HG03342 (cell line): ENCODE measurements at regions not wholly inside any gene's neighbourhood (a gene's known extent, or its start where the extent isn't known, plus 50 kb on each side); places are given as distances from the start of the nearest gene placed in this dataset.

Experiments
- ATAC-seq: cut with Tn5 transposase; IDR thresholded peaks from one replicate; pipeline ENCODE4 v1.9.1; 2021; ENCODE audit warnings: mild to moderate bottlenecking, moderate library complexity; ENCODE audit not compliant: unreplicated experiment

DNA sequence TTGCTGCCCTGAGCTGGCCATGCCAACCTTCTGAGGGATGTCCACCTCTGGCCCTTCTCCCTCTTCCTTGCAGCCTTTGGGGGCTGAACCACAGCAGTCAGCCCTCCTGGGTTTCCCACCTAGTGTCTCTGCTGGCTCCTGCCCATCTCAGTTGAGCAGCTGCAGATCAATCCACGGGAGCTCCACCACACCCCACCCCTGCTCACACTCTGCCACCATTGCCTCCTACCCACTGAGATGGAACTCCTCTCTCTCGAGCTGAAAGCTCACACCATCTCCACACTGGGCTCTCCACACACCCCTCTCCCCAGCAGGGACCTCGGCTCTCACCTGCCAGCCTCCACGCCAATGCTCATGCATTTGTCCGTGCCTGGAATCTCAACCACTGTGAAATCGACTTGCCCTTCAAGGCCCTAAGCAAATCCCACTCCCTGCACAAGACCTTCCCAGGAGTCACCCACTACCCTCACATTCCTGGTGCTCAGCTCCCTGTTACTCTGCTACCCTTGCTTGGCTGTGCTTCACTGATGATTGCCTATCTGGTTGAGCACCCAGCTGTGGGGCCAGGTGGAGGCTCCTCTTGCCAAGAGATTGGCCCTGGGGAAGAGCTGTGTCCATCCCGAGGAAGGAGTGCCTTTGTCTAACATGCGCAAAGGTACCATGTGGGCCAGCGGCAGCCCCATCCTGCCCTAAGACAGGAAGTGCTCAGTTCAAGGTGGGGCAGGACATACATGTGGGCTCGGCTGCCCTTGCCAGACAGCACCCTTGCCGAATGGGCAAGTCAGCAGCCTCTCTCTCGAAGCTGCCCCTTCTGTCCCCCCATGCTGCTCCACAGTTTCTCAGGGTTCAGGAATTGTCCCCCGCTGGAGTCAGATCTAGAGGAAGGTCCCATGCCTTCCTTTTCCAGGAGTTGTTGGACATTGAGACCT, 208.7 kb downstream of the CYP26B1 start:
- ATAC-seq, result no peak

DNA sequence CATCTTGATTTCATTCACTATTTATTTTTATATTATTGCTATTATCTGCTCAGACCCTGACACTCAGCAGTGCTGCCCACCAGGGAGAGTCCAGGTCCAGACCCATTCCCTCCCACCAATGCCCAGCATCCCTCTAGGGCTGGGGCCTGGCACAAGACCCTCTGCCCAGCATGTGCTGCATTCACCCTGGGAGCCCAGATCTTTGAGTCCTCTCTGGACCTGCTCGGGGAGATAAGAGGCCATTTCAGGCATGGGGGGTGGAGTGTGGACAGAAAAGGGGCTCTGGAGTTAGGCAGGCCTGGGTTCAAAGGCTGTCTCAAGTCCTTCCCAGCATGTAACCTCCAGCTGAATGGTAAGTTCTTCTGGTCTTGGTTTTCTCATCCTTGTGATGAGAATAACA, 209.6 kb downstream of the CYP26B1 start:
- ATAC-seq, result no peak

DNA sequence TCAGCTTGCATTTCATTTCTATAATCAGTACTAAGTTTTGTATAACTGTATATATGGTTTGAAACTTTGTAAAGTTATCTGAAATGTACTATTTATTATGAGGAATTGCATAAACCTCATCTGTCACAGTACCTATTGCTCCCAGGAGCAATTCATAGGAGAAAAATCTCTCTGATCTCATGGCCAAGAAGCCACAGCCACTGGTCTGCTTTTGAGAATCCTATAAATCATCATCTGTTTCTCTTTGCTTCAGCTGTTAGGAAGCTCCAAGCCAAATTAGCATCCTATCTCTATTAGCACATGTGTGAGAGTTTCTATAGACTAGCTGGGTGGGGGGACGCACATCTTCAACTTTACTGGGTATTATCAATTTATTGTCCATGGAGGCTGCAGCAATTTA, 210.3 kb downstream of the CYP26B1 start:
- no peak for ATAC-seq

DNA sequence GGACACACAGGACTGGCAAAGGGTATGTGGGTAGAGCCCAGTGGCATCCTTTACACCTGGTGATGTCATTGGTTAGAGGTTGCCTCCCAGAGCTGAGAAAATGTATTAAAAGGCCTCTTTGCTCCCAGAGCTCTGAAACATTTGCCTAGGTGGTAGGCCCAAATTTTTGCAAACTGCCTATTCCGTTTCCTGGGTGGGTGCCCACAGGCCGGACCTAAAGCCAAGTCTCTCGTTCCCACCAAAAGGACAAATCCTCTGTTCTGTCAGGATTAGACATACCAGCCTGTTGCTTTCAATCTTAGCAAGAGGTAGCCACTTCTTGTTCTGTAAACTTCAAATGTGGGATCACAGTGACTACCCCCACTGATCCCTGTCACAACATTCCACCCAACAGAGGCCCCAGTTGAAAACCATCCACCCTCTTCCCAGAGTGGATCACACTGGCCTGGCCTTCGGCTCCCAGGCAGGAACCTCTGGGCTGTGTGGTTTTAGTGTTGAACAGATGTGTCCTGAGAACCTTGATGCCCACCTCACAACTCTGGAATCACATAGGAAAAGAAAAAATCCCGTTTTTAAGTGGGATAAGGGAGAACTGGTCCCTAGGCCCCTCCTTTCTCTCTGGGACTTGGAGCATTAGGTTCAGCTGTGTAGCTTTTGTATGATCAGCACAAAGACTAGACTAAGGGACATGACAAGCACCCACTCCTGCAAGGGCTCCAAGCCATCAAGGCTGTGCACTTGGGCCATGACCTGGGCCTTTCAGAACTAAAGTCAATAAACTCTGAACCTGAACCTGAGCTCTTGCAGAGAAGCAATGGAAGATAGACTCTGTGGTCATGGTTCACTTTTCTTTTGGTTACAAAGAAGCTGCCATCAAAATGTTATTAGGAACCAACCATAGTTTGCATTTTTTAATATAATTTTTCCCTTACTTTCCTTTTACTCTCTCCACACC, 211.3 kb downstream of the CYP26B1 start:
- no peak for ATAC-seq

DNA sequence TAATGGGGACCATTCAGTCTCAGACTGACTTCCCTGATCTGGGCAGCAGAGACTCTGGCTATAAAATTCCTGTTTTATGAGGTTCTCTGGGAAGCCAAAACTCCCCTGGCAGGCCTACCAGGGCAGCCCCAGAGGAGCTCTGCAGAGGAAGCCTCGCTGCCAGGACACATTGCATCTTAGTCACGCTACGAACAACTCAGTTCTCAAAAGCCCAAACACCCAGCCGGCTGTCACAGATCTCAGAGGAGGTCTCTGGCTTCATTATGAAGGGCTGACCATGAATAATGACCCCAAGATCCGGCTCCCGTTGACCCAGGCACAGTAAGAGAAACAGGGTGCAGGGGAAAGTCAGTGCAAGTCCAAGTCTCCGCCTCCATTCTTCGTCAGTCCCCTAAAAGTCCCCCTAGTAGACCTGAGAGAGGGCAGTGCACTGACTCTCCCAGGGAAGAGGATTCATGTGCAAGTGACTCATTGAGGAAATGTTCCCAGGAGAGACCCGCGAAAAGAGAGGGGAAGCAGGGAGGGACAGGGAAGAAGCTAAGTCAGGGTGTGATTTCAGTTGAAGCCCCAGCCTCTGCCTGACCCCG, 212.3 kb downstream of the CYP26B1 start:
- ATAC-seq, result no peak

DNA sequence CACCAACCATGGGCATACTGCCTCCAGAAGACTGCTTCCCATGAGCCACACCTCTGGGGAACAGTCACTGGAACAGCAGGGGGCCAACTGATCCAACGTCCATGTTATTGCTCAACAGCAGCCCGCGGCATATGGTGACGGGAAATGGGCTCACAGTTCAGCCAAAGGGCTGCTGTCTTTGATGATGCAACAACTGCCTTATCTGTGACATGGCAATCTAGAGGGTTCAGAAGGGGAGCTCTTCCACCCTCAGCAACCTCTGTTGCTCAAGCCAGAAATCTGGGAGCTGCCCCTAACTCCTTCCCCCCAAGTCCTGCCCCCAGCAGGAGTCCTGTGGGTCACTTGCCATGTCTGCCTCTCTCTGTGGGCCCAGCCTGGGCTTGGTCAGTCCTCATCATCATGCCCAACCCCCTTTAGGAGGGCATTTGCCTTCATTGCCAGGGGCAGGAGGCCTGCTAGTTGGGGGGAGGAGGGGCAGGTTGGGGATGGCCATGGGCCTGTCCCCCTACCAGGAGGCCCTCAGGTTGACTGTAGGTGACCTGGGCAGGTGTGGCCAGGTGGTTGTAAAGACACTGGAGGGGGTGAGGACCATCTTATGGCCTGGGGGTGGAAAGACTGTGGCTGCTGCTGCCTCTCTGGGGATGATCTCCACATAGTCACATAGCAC, 212.9 kb downstream of the CYP26B1 start:
- ATAC-seq, result no peak

DNA sequence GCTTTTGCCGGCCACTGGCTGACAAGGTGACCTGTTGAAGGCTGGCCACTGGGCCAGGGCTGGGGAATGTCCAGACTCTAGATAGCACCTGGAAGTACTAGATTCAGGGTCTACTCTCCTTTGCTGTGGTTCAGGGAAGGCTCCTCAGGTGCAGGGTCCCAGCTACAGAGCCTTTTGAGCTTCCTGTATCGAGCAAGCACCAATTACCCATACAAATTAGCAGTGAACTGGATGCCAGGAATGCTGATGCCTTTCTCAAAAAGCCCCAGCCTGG, 213.4 kb downstream of the CYP26B1 start:
- no peak for ATAC-seq

DNA sequence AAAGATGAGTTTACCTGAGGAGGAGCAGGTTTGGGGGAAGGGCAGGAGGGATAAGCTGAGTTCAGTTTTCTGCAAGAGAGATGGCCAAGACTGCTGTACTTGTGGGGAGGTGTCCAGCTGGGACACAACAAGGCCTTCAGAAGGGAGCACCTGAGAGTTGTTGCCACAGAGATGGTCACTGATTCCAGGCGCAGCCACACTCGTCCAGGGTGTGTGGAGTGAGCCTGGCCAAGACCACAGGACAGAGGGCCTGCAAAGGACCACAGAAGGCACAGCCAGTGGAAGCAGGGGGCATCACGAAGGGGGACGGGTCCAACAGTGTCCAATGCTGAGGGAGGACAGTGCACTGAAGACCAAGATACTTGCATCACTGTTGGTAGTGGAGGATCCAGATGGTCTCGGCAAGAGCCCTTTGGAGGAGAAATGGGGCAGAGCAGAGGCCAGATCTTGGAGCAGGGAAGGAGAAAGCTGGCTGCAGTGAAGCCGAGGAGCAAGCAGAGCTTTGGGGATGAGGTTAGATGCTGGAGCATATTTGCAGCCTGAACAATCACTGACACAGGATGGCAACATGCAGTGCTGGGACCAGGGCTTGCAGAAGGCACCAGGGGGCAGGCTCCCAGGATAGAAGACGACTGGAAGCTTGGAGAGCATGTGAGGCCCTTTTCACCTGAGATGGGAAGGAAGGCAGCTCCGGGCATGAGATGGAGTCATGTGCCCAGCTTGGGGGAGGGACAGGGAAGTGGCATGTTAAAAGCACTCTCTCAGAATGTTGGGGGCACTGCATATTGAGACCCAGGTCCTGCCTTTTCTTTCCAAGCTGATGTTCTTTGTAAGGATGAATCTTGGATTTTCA, 214.0 kb downstream of the CYP26B1 start:
- ATAC-seq, result no peak

DNA sequence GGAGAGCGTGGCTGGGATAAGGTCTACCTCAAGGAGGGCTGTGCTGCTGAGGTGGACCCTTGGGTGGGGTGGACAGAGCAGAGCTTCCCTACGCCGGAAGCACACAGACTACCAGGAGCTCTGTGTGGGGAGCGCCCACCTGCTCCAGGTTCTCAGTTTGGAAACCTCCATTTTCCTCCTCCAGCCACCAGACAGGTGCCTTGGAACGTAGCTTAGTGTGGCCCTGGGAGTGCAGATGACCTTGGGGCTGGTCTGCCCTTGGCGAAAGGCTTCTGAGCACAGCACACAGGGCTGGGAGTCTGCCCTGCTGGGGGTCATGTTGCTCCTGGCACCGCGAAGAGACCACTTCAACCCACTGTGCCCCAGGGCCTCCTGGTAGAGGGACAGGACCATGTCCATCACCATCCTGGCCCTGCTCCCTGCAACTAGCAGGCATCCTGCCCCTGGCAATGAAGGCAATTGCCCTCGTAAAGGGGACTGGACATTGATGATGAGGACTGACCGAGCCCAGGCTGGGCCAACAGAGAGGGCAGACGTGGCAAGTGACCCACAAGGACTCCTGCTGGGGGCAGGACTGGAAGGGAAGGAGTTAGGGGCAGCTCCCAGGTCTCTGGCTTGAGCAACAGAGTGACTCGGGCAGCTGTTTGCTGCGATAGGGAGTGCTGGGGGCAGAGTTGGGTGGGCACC, 214.7 kb downstream of the CYP26B1 start:
- ATAC-seq, result no peak

DNA sequence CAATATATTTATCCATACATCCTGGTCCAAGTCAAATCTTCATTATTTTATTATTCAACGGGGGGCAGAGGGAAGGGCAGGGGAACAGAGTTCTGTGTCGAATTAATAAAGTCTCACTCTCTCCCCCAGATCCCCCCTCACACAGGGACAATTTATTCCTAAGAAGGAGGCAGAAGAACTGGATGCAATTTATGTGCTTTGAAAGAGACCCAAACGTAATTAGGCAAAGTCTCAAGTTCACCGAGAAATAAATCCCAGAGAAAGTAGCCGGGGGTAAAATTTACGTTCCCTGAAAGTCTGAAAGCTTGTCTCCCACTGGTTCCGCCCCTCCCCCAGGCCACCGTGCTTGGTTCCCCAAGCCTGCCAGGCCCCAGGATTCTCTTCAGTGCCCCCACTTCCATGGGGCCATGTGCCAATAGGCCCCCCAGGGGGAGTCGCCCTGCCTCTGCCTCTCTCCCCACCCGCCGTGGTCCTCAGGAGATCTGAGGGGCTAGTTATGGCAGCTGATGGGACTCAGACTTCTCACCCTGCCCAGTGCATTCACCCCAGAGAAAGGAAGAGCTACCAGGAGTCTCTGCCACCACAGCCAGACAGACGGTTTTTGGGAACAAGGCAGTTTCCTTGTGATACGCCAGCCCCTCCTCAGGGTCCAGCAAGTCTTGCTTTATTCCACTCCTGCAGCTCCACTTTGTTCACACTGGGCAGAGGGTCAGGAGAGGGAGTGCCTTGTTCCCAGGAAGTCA, 215.5 kb downstream of the CYP26B1 start:
- no peak for ATAC-seq

DNA sequence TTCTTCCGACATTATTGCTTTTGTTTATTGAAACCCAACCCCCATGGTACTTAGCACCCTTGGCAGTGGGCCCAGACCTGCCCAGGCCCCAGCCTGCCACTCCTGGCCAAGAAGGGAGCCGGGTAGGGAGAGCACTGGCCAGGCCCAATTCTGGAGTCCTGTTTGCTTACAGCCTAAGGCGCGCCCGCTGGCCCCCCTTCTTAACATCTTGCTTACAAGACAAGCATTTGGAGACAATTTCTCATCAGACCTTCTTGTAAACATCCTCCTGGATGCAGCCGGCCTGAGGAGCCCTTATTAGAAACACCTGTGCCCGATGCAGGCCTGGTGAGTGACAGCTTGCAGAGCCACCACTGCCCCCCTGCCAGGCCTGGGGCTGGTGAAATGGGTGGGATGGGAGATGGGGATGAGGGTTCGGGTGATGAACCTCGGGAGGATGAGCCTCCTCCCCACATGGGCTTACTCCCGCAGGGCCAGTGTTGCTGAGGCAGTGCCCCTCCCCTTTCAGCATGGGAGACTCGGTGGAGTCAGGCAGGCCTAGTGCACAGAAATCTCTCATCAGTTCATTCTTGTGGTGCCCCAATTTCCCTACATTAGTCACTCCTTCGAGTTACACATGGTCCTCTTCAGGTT, 217.5 kb downstream of the CYP26B1 start:
- ATAC-seq, result no peak

DNA sequence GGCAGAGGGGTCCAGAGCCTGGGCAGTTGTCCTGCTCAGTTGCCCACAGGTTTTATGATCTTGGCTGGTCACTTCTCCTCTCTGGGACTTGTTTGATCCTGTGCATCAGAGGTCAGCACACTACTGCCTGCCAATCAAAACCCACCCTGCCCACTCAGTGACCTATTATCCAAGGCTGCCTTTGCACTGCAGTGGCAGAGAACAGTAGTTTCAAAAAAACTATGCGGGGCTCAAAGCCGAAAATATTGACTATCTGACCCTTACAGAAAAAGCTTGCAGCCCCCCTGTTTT, 218.2 kb downstream of the CYP26B1 start:
- no peak for ATAC-seq

DNA sequence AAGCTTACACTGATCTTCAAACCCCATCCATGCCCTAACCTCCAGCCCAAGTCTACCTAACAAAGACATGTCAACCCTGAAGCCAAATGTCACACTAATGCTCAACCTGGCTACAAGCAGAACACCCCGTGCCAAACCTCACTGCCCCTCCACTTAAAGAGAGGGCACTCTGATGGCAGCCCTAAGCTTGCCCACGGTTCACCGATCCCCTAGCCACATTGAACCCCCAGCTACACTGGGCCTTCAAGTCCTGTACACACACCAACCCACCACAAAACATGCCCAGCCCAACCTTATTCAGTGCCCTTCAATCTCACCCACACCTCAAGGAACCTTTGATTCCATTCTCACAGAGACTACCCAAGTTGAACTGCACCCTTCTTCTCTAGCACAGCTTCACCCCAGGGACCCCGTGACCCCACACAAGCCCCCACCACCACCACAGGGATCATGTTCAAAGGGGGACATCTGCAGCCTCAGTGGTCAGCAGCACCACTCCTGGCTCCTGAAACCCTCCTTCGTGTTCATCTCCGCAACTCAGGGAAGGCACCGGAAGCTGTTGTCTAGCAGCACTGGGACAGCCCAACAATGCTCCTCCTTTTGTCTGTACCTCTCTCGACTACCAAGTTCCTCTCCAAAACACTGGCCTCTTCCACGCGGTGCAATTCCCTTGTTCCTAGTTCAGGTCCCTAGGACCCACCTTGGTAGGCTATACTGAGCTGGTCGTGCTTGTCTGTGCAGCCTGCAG, 218.8 kb downstream of the CYP26B1 start:
- ATAC-seq, result no peak

DNA sequence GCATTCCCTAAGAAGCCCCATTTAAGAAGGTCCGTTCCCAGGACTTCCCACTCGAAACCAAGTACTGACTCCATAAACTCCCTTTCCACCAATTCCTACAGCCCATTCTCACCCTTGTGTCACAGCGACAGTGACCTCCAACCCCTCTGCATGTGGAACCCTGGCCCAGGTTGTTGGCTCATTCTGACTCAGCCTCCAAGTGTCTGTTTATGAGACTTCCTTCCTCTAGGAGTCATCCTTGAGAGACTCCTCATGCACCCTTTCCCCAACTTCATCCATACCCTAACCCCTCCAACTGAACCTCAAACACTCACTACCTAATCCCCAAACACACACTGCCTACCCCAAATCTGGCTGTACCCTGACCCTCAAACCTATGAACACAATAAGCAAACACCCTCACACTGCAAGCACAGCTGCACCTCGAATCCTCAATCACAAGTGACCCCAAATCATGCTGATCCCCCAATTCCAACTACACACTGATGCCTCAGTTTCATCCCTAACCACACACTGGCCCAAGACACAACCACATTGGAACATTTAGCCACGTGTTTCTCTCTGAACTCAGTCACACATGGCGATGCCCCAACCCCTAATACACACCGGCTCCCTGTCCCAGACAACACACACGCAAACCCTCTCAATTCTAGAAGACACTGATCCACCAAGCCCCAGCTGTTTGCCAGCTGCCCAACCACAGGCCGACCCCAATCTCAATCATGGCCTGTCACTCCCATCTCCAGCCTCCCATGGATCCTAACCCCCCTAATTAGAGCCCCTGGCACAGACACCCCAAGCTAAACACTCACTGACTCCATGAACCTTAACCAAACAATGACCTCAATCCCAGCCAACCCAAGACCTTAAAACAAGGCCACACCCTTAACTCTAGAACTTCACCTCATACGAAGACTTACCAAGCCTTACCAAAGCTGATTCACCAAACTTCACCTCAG, 219.6 kb downstream of the CYP26B1 start:
- no peak for ATAC-seq

DNA sequence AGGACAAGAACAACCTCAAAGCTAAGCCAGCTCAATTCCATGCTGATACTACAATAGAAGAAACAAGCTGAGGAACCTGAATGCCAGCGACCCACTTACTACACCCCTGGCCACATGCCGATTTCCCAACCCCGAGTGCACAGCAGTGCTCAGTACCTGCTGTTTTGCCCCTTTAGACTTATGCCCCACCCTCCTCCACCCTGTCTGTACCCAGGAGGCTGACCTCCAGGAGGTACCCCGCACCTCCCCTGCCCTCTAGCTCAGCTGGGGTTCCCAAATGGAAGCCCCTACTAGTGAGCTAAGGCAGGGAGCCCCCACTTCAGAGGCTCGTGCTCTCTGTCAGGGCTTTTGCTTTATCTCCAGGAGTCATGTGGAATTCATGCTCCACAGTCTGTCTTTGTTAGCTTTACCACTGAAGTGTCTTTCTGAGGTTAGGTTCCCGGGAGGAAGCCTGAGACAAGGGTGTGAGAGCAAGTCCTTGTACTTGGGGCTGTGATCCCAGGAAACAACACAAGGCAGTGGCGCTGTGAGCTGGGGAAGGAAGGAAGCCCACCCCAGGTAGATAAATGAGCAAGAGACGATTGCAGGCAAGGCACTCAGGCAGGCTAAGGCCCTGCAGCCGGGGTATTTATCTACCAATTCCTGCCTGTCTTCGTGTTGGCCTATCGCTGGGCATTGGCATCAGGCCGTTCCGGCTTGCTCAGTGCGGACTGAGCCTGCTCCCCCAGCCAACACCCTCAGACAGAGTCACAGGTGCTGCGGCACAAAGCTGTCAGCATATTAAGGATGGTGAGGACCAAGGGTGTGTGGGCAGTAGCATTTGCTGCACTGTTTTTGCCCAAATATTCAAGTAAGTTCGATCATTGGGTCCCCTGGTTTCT, 220.5 kb downstream of the CYP26B1 start:
- no peak for ATAC-seq

DNA sequence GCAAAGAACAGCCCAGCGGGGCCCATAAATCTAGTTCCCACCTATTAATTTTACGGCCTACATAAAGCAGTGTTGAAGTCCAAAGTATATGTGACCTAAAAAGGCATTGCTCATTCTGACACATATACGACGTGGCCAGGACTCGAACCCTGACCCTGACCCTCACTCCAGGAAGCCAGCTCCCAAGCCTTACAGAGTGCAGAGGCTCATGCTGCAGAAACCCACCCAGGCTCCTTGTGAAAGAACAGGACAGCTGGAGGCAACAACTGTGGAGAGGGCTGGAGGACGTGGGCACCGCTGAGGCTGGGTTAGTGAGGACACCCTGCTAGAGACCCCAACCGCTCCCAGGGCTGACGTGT, 221.6 kb downstream of the CYP26B1 start:
- ATAC-seq, result no peak
